ENCODE measurements at regions not wholly inside any gene's neighbourhood (a gene's known extent, or its start where the extent isn't known, plus 50 kb on each side); places are given as distances from the start of the nearest gene placed in this dataset.

DNA sequence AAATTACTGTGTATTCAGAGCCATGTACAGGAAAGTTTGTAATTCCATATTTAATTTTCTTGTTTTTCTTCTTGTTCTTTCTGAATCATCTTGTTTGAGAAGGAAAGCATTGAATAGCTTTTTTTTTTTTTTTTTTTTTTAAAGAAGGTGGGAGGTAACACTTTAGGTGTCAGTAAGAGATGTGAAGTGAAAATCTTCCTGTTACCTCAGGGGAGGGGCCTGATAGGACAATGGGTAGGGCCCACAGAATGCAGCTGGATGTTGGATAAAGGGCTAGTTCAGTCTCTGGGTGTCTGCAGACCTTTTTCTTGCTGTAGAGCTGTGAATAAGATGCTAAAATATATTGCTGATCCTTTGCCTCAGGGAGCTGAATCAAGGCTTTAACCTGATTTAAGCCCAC is 317.4 kb downstream of the MAN2A1 start:
- Histone ChIP-seq H3K4me2 (ENCODE audit: insufficient read depth, low read length) (no peak overlapping the region), H3K27ac (ENCODE audit: low read length) (no peak overlapping the region), H3K36me3 (ENCODE audit: insufficient read depth, low read length) (no peaks in the 10 kb centered on the region), H4K20me1 (ENCODE audit: insufficient read depth, low read length) (no peaks in the 10 kb centered on the region), H3K4me1 (ENCODE audit: insufficient read depth, low read length) (no peaks in the 10 kb centered on the region), H3K9ac (ENCODE audit: low read depth, low read length) (no peak overlapping the region), H3K79me2 (ENCODE audit: insufficient read depth, low read length) (no peaks in the 10 kb centered on the region), H3K27me3 (ENCODE audit: insufficient read depth, low read length, poor library complexity) (no peaks in the 10 kb centered on the region), H3K9me3 (ENCODE audit: insufficient read depth, low read length, severe bottlenecking) (no peaks in the 10 kb centered on the region), H3K4me3 (ENCODE audit: low read depth in 1 of 2, low read length in 2 of 2) (no peak overlapping the region), H2AFZ (ENCODE audit: low read depth, low read length) (no peak overlapping the region)
- TF ChIP-seq EZH2 (IDR thresholded peaks at IDR 0.05; ENCODE audit: borderline replicate concordance, low read depth, low read length, severe bottlenecking) (no peak), CTCF (IDR thresholded peaks at IDR 0.05; ENCODE audit: borderline replicate concordance, extremely low read depth, low read length, poor library complexity, severe bottlenecking) (no peak)
- DNase-seq (no peak), ATAC-seq (ENCODE audit: insufficient read depth, low read depth) (no peak)

DNA sequence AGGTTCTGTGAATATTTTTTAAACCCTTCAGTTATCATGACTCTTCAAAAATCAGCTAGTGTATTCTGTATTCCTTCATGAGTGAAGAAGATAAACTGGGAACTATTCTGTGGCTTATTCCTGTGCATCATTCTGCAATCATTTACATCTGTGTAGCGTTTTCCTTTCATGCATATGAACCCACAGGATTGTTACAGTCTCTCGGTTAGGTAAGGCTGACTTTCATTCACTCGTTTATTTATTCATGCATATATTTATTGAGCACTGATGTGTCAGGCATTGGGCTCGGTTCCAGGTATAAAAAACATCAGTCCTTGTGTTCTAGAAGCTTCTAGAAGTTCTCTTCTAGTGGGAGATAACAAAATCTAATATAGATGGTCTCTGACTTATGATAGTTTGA is 318.4 kb downstream of the MAN2A1 start:
- Histone ChIP-seq H3K79me2 (ENCODE audit: insufficient read depth, low read length) (no peaks in the 10 kb centered on the region), H3K4me2 (ENCODE audit: insufficient read depth, low read length) (no peak overlapping the region), H3K9me3 (ENCODE audit: insufficient read depth, low read length, severe bottlenecking) (no peaks in the 10 kb centered on the region), H3K4me1 (ENCODE audit: insufficient read depth, low read length) (no peaks in the 10 kb centered on the region), H2AFZ (ENCODE audit: low read depth, low read length) (no peak overlapping the region), H3K36me3 (ENCODE audit: insufficient read depth, low read length) (no peaks in the 10 kb centered on the region), H3K27me3 (ENCODE audit: insufficient read depth, low read length, poor library complexity) (no peaks in the 10 kb centered on the region), H3K9ac (ENCODE audit: low read depth, low read length) (no peak overlapping the region), H3K27ac (ENCODE audit: low read length) (no peak overlapping the region), H4K20me1 (ENCODE audit: insufficient read depth, low read length) (no peaks in the 10 kb centered on the region), H3K4me3 (ENCODE audit: low read depth in 1 of 2, low read length in 2 of 2) (no peak overlapping the region)
- ATAC-seq (ENCODE audit: insufficient read depth, low read depth) (no peak), DNase-seq (no peak)
- TF ChIP-seq EZH2 (IDR thresholded peaks at IDR 0.05; ENCODE audit: borderline replicate concordance, low read depth, low read length, severe bottlenecking) (no peak), CTCF (IDR thresholded peaks at IDR 0.05; ENCODE audit: borderline replicate concordance, extremely low read depth, low read length, poor library complexity, severe bottlenecking) (no peak)

DNA sequence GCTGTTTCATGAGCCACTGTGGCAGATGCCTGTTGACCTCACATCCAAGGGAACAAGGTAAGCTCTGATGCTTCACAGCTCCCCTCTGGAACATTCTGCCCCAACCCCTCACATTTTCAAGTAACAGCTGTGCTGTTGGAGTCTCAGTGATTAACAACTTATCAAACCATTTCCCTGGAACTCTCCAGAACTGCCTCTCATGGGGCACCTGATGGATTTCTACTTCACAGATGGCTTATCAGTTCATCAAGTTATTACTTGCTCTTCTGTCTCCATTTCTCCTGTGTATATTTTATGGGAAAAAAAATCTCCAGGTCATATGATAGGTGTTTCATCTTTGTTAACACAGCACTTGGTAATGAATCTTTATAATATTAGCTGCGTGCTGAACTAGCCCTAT is 322.4 kb downstream of the MAN2A1 start:
- TF ChIP-seq EZH2 (IDR thresholded peaks at IDR 0.05; ENCODE audit: borderline replicate concordance, low read depth, low read length, severe bottlenecking) (no peak), CTCF (IDR thresholded peaks at IDR 0.05; ENCODE audit: borderline replicate concordance, extremely low read depth, low read length, poor library complexity, severe bottlenecking) (no peak)
- Histone ChIP-seq H3K4me3 (ENCODE audit: low read depth in 1 of 2, low read length in 2 of 2) (no peak overlapping the region), H3K4me2 (ENCODE audit: insufficient read depth, low read length) (no peak overlapping the region), H3K9ac (ENCODE audit: low read depth, low read length) (no peak overlapping the region), H3K36me3 (ENCODE audit: insufficient read depth, low read length) (no peaks in the 10 kb centered on the region), H3K27ac (ENCODE audit: low read length) (no peak overlapping the region), H3K27me3 (ENCODE audit: insufficient read depth, low read length, poor library complexity) (no peaks in the 10 kb centered on the region), H3K79me2 (ENCODE audit: insufficient read depth, low read length) (no peaks in the 10 kb centered on the region), H2AFZ (ENCODE audit: low read depth, low read length) (no peak overlapping the region), H3K9me3 (ENCODE audit: insufficient read depth, low read length, severe bottlenecking) (no peaks in the 10 kb centered on the region), H4K20me1 (ENCODE audit: insufficient read depth, low read length) (no peaks in the 10 kb centered on the region), H3K4me1 (ENCODE audit: insufficient read depth, low read length) (no peaks in the 10 kb centered on the region)
- no peak for ATAC-seq (ENCODE audit: insufficient read depth, low read depth)
- DNase-seq = no peak

DNA sequence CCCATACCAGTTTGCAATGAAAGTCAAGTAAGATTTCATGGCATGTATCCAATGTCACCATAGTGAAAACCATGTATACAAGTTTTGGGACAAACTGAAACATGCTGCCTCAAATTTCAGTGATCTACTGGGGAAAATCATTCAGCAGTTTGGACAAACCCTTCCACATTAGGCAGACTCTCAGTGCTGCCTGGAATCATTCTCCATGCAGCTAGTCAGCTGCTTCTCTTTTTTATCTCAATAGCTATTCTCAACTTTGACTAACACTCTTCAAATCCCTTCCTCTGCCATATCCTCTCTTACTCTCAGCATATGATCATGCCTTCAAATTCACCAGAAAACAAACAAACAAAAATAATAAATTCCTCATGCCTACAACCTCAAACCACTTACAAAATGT is 323.3 kb downstream of the MAN2A1 start:
- no peaks in the 10 kb centered on the region for H3K36me3 ChIP-seq (ENCODE audit: insufficient read depth, low read length)
- TF ChIP-seq CTCF (IDR thresholded peaks at IDR 0.05; ENCODE audit: borderline replicate concordance, extremely low read depth, low read length, poor library complexity, severe bottlenecking) (no peak), EZH2 (IDR thresholded peaks at IDR 0.05; ENCODE audit: borderline replicate concordance, low read depth, low read length, severe bottlenecking) (no peak)
- H3K27me3 ChIP-seq (ENCODE audit: insufficient read depth, low read length, poor library complexity) = no peaks in the 10 kb centered on the region
- no peaks in the 10 kb centered on the region for H3K9me3 ChIP-seq (ENCODE audit: insufficient read depth, low read length, severe bottlenecking)
- DNase-seq (no peak), ATAC-seq (ENCODE audit: insufficient read depth, low read depth) (no peak)
- no peak overlapping the region for H2AFZ ChIP-seq (ENCODE audit: low read depth, low read length)
- no peak overlapping the region for H3K9ac ChIP-seq (ENCODE audit: low read depth, low read length)
- no peak overlapping the region for H3K27ac ChIP-seq (ENCODE audit: low read length)
- H4K20me1 ChIP-seq (ENCODE audit: insufficient read depth, low read length) = no peaks in the 10 kb centered on the region
- H3K4me1 ChIP-seq (ENCODE audit: insufficient read depth, low read length) = no peaks in the 10 kb centered on the region
- no peak overlapping the region for H3K4me2 ChIP-seq (ENCODE audit: insufficient read depth, low read length)
- H3K4me3 ChIP-seq (ENCODE audit: low read depth in 1 of 2, low read length in 2 of 2) = no peak overlapping the region
- no peaks in the 10 kb centered on the region for H3K79me2 ChIP-seq (ENCODE audit: insufficient read depth, low read length)

All from DND-41 (cell line).